ENCODE measurements at regions not wholly inside any gene's neighbourhood (a gene's known extent, or its start where the extent isn't known, plus 50 kb on each side); places are given as distances from the start of the nearest gene placed in this dataset.

GRCh38 chr14:84657911-84658310 is 872.0 kb upstream of the FLRT2 start:
- no peaks in the 10 kb centered on the region for H3K27me3 ChIP-seq (ENCODE audit: insufficient read depth, poor library complexity, severe bottlenecking)
- no peaks in the 10 kb centered on the region for H3K9me3 ChIP-seq (ENCODE audit: severe bottlenecking)
- no peaks in the 10 kb centered on the region for H3K4me1 ChIP-seq (ENCODE audit: insufficient read depth, poor library complexity, severe bottlenecking)
- H3K27ac ChIP-seq (ENCODE audit: poor library complexity, severe bottlenecking): no peak overlapping the region
- ATAC-seq (ENCODE audit: low read depth): no peak
- no peaks in the 10 kb centered on the region for H3K36me3 ChIP-seq (ENCODE audit: low read depth)
- TF ChIP-seq CTCF (IDR thresholded peaks at IDR 0.05; ENCODE audit: poor library complexity, severe bottlenecking): no peak
- no peak overlapping the region for H3K4me3 ChIP-seq (ENCODE audit: severe bottlenecking)
- DNase-seq (ENCODE audit: low spot score): no peak

GRCh38 chr14:84670796-84671195 is 859.1 kb upstream of the FLRT2 start:
- no peak for DNase-seq (ENCODE audit: low spot score)
- Histone ChIP-seq H3K4me1 (ENCODE audit: insufficient read depth, poor library complexity, severe bottlenecking) (no peaks in the 10 kb centered on the region), H3K27me3 (ENCODE audit: insufficient read depth, poor library complexity, severe bottlenecking) (peaks cover 3% of the 10 kb centered on the region), H3K27ac (ENCODE audit: poor library complexity, severe bottlenecking) (no peak overlapping the region), H3K9me3 (ENCODE audit: severe bottlenecking) (no peaks in the 10 kb centered on the region), H3K4me3 (ENCODE audit: severe bottlenecking) (no peak overlapping the region), H3K36me3 (ENCODE audit: low read depth) (no peaks in the 10 kb centered on the region)
- TF ChIP-seq CTCF (IDR thresholded peaks at IDR 0.05; ENCODE audit: poor library complexity, severe bottlenecking): no peak
- ATAC-seq (ENCODE audit: low read depth): no peak

- H3K36me3 ChIP-seq (ENCODE audit: low read depth): no peaks in the 10 kb centered on the region
- no peak for TF ChIP-seq CTCF (IDR thresholded peaks at IDR 0.05; ENCODE audit: poor library complexity, severe bottlenecking)
- peaks cover 3% of the 10 kb centered on the region for H3K27me3 ChIP-seq (ENCODE audit: insufficient read depth, poor library complexity, severe bottlenecking)
- H3K4me1 ChIP-seq (ENCODE audit: insufficient read depth, poor library complexity, severe bottlenecking): no peaks in the 10 kb centered on the region
- ATAC-seq (ENCODE audit: low read depth) (no peak), DNase-seq (ENCODE audit: low spot score) (no peak)
- no peak overlapping the region for H3K27ac ChIP-seq (ENCODE audit: poor library complexity, severe bottlenecking)
- H3K9me3 ChIP-seq (ENCODE audit: severe bottlenecking): no peaks in the 10 kb centered on the region
- H3K4me3 ChIP-seq (ENCODE audit: severe bottlenecking): no peak overlapping the region
Observed at GRCh38 chr14:84671776-84672175, 858.2 kb upstream of the FLRT2 start.

- Histone ChIP-seq H3K36me3 (ENCODE audit: low read depth) (no peaks in the 10 kb centered on the region), H3K9me3 (ENCODE audit: severe bottlenecking) (no peaks in the 10 kb centered on the region), H3K27ac (ENCODE audit: poor library complexity, severe bottlenecking) (no peak overlapping the region), H3K4me3 (ENCODE audit: severe bottlenecking) (no peak overlapping the region), H3K27me3 (ENCODE audit: insufficient read depth, poor library complexity, severe bottlenecking) (peaks cover under 1% of the 10 kb centered on the region), H3K4me1 (ENCODE audit: insufficient read depth, poor library complexity, severe bottlenecking) (no peaks in the 10 kb centered on the region)
- TF ChIP-seq CTCF (IDR thresholded peaks at IDR 0.05; ENCODE audit: poor library complexity, severe bottlenecking): no peak
- DNase-seq (ENCODE audit: low spot score): no peak
- no peak for ATAC-seq (ENCODE audit: low read depth)
Observed at GRCh38 chr14:84674636-84675035, 855.3 kb upstream of the FLRT2 start.

GRCh38 chr14:84686550-84686949 is 843.4 kb upstream of the FLRT2 start:
- Histone ChIP-seq H3K36me3 (ENCODE audit: low read depth) (no peaks in the 10 kb centered on the region), H3K9me3 (ENCODE audit: severe bottlenecking) (no peaks in the 10 kb centered on the region), H3K4me3 (ENCODE audit: severe bottlenecking) (no peak overlapping the region), H3K4me1 (ENCODE audit: insufficient read depth, poor library complexity, severe bottlenecking) (no peaks in the 10 kb centered on the region), H3K27me3 (ENCODE audit: insufficient read depth, poor library complexity, severe bottlenecking) (peaks cover 3% of the 10 kb centered on the region), H3K27ac (ENCODE audit: poor library complexity, severe bottlenecking) (no peak overlapping the region)
- DNase-seq (ENCODE audit: low spot score): no peak
- no peak for ATAC-seq (ENCODE audit: low read depth)
- no peak for TF ChIP-seq CTCF (IDR thresholded peaks at IDR 0.05; ENCODE audit: poor library complexity, severe bottlenecking)

All from RWPE2 (cell line).